ENCODE measurements at regions not wholly inside any gene's neighbourhood (a gene's known extent, or its start where the extent isn't known, plus 50 kb on each side); places are given as distances from the start of the nearest gene placed in this dataset.
A peak's percentile ranks its signal among the peaks of the same experiment; 100 is the strongest.

GRCh38 chr11:70719516-70719915 lies 321.2 kb downstream of the CTTN start:
- 78% methylated on average over 11 of the region's 11 CpGs for WGBS
- Histone ChIP-seq H3K36me3 (ENCODE audit: insufficient read depth) (no peaks in the 10 kb centered on the region), H3K4me3 (ENCODE audit: low read depth, low read length) (no peak overlapping the region)

DNA sequence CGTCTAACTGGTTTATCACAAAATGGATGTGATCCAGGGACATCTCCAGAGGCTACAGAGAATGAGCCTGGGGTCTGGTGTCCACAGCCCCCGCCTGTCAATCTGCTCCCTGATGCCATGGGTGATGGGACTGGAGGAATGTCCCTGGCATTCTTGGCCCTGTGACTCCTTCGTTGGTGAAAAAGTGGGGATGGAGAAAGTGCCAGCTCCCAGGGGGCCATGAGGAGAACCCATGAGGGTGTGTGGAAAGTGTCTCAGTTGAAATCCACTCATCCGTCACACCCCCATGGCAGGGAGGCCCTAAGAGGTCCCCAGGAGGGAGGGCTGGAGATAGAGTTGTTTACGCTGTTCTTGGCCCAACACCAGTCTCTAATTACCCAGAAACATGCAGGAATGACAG lies 322.0 kb downstream of the CTTN start:
- Histone ChIP-seq H3K4me3 (ENCODE audit: low read depth, low read length) (no peak overlapping the region), H3K4me1 (ENCODE audit: insufficient read depth) (no peaks in the 10 kb centered on the region), H3K36me3 (ENCODE audit: insufficient read depth) (no peaks in the 10 kb centered on the region), H3K27ac (ENCODE audit: low read depth) (no peak overlapping the region)
- no peak for DNase-seq (ENCODE audit: extremely low spot score)
- 78% methylated on average over 5 of the region's 5 CpGs for WGBS

More at GRCh38 chr11:70719516-70719915, 321.2 kb downstream of the CTTN start:
- Histone ChIP-seq H3K27ac (ENCODE audit: low read depth) (no peak overlapping the region), H3K4me1 (ENCODE audit: insufficient read depth) (no peaks in the 10 kb centered on the region)
- DNase-seq (ENCODE audit: extremely low spot score): no peak

- Histone ChIP-seq H3K36me3 (ENCODE audit: insufficient read depth) (no peaks in the 10 kb centered on the region), H3K4me1 (ENCODE audit: insufficient read depth) (no peaks in the 10 kb centered on the region), H3K27ac (ENCODE audit: low read depth) (no peak overlapping the region), H3K4me3 (ENCODE audit: low read depth, low read length) (no peak overlapping the region)
- 83% methylated on average over 12 of the region's 12 CpGs for WGBS
- no peak for DNase-seq (ENCODE audit: extremely low spot score)
Measured at GRCh38 chr11:70721006-70721405, 322.7 kb downstream of the CTTN start.

DNA sequence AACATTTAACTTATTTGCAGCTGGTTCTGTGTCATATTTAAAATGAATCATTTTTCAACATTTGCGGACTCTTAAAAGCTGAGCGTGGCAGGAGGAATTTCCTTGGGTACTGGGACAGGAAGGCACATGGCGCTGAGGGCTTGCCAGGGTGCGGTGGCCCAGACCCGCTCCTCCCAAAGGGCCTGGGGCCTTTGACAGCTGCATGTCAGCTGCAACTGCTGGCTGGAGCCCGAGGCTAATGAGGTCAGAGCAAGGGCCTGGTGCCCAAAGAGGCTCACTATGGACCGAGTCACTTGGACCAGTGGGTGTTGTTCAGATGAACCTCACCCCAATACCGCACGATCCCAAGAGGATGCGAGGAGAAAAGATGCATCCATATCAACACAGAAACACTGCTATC lies 326.9 kb downstream of the CTTN start:
- WGBS: 85% methylated on average over 10 of the region's 10 CpGs
- Histone ChIP-seq H3K4me3 (ENCODE audit: low read depth, low read length) (no peak overlapping the region), H3K36me3 (ENCODE audit: insufficient read depth) (no peaks in the 10 kb centered on the region), H3K4me1 (ENCODE audit: insufficient read depth) (no peaks in the 10 kb centered on the region), H3K27ac (ENCODE audit: low read depth) (no peak overlapping the region)
- no peak for DNase-seq (ENCODE audit: extremely low spot score)

DNA sequence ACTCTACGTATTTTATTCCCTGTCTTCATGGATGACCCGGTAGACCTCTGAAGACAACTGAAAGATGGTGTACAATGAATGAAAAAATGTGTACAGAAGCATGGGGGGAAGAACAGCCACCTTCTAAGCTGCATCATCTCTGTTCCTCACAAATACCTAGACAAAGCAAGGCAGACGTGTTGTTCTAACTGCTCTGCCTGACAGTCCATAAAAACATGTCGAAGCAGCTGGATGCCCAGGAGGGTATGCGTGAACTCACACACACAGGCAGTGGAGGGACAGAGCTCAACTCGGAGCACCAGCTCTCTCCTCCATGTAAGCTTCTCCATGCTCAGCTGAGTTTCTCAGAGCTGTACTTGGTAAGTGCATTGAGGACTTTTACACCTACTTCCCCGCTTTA lies 327.4 kb downstream of the CTTN start:
- Histone ChIP-seq H3K4me3 (ENCODE audit: low read depth, low read length) (no peak overlapping the region), H3K36me3 (ENCODE audit: insufficient read depth) (no peaks in the 10 kb centered on the region), H3K27ac (ENCODE audit: low read depth) (no peak overlapping the region), H3K4me1 (ENCODE audit: insufficient read depth) (no peaks in the 10 kb centered on the region)
- 66% methylated on average over 7 of the region's 7 CpGs for WGBS
- DNase-seq (ENCODE audit: extremely low spot score): no peak

GRCh38 chr11:70727021-70727420 lies 328.7 kb downstream of the CTTN start:
- H3K4me1 ChIP-seq (ENCODE audit: insufficient read depth): no peaks in the 10 kb centered on the region
- WGBS: 94% methylated on average over 5 of the region's 5 CpGs

DNA sequence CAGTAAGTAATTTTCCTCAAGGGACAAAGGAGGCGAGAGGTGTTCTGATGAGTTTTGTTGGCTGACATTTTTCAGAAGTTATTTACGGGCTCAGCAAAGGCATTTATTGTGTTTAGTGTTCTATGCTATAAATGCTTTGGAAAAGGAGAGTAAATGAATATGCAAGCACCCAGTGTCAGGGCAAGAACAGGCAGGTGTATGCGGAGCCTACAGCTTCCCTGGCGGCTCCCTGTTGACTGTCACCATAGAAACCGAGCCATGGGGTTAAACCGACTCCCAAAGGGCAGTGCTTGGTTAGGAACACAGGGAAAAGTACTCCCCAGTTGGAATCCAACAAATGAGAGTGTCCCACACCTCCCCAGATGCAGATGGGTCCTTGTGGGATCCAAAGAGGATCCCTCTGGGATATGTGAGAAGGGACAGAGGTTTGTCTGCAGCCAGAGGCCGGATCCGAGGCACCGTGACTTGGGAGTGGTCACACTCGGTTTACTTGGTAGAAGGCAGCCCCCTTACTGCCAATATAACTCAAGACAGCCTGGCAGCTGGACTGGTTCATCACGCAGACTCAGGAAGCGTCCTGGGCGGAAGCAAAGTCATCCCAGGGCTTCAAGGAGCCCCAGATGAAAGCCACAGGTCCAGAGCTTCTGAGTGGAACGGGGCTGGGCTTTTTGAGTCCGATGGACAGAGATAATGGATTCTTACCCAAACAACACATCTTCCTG lies 329.7 kb downstream of the CTTN start:
- peak; percentile 23 for DNase-seq (ENCODE audit: extremely low spot score)

More at GRCh38 chr11:70727021-70727420, 328.7 kb downstream of the CTTN start:
- Histone ChIP-seq H3K4me3 (ENCODE audit: low read depth, low read length) (no peak overlapping the region), H3K27ac (ENCODE audit: low read depth) (no peak overlapping the region), H3K36me3 (ENCODE audit: insufficient read depth) (no peaks in the 10 kb centered on the region)
- DNase-seq (ENCODE audit: extremely low spot score): no peak

GRCh38 chr11:70729949-70730348 lies 331.6 kb downstream of the CTTN start:
- Histone ChIP-seq H3K4me1 (ENCODE audit: insufficient read depth) (no peaks in the 10 kb centered on the region), H3K27ac (ENCODE audit: low read depth) (no peak overlapping the region), H3K36me3 (ENCODE audit: insufficient read depth) (no peaks in the 10 kb centered on the region), H3K4me3 (ENCODE audit: low read depth, low read length) (no peak overlapping the region)
- WGBS: 87% methylated on average over 6 of the region's 6 CpGs
- no peak for DNase-seq (ENCODE audit: extremely low spot score)

More for the DNA sequence above, 329.7 kb downstream of the CTTN start:
- 51% methylated on average over 15 of the region's 15 CpGs for WGBS
- H3K4me1 ChIP-seq (ENCODE audit: insufficient read depth): no peaks in the 10 kb centered on the region
- H3K36me3 ChIP-seq (ENCODE audit: insufficient read depth): no peaks in the 10 kb centered on the region
- H3K4me3 ChIP-seq (ENCODE audit: low read depth, low read length): no peak overlapping the region
- H3K27ac ChIP-seq (ENCODE audit: low read depth): no peak overlapping the region

DNA sequence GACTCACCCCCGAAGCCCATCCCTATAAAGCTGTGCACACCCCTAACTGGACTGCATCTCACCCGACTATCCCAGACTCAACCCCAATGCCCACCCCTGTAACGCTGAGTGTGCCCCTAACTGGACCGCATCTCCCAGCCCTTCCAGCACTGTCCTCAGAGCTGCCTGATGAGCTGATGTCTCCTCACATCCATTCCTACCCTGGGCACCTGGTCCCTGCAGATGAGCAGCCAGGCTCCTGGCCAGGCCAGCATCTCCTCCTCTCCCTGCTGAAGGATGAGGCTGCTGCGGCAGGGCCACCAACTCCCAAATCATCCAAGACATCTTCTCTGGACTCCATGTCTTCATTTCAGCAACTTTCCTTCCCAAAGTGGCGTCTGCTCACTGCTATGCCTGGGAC lies 332.1 kb downstream of the CTTN start:
- Histone ChIP-seq H3K27ac (ENCODE audit: low read depth) (no peak overlapping the region), H3K4me1 (ENCODE audit: insufficient read depth) (no peaks in the 10 kb centered on the region), H3K4me3 (ENCODE audit: low read depth, low read length) (no peak overlapping the region), H3K36me3 (ENCODE audit: insufficient read depth) (no peaks in the 10 kb centered on the region)
- no peak for DNase-seq (ENCODE audit: extremely low spot score)
- 91% methylated on average over 6 of the region's 6 CpGs for WGBS

DNA sequence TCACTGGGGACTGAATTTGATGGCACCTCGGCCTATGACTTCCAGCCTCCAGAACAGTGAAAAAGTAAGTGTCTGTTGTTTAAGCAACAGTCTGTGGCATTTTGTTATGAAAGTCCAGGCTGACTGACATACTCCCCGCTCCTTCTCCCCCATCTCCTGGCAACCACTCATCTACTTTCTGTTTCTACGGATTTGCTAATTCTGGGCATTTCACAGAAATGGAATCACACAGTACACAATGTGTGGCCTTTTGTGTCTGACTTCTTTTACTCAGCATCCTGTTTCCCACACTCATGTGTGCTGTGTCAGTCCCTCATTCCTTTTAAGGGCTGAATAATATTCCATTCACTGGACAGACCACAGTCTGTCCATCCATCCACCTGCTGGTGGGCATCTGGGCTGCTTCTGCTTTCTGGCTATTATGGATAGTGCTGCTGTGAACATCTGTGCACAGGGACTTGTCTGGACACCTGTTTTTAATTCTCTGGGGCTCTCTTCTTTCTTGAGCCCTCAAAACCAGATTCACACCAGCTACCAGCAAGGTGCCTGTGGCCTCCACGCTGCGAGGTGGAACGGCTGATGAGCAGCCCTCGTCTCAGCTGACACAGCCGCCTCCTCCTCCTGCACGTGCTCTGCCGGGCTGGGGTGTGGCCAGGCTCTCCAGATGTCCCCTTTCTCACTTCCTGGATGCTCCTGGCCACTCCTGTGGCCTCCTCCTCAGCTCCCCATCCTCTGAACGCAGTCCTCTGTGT lies 333.1 kb downstream of the CTTN start:
- DNase-seq (ENCODE audit: extremely low spot score): no peak
- Histone ChIP-seq H3K36me3 (ENCODE audit: insufficient read depth) (no peaks in the 10 kb centered on the region), H3K27ac (ENCODE audit: low read depth) (no peak overlapping the region), H3K4me3 (ENCODE audit: low read depth, low read length) (no peak overlapping the region), H3K4me1 (ENCODE audit: insufficient read depth) (no peaks in the 10 kb centered on the region)
- WGBS: 75% methylated on average over 11 of the region's 11 CpGs

- Histone ChIP-seq H3K4me3 (ENCODE audit: low read depth, low read length) (no peak overlapping the region), H3K4me1 (ENCODE audit: insufficient read depth) (no peaks in the 10 kb centered on the region), H3K36me3 (ENCODE audit: insufficient read depth) (no peaks in the 10 kb centered on the region), H3K27ac (ENCODE audit: low read depth) (no peak overlapping the region)
- no peak for DNase-seq (ENCODE audit: extremely low spot score)
- WGBS: 84% methylated on average over 14 of the region's 14 CpGs
Measured at GRCh38 chr11:70732023-70732880, 333.9 kb downstream of the CTTN start.

- Histone ChIP-seq H3K27ac (ENCODE audit: low read depth) (no peak overlapping the region), H3K4me3 (ENCODE audit: low read depth, low read length) (no peak overlapping the region), H3K4me1 (ENCODE audit: insufficient read depth) (no peaks in the 10 kb centered on the region), H3K36me3 (ENCODE audit: insufficient read depth) (no peaks in the 10 kb centered on the region)
- DNase-seq (ENCODE audit: extremely low spot score): no peak
- 87% methylated on average over 16 of the region's 16 CpGs for WGBS
Measured at GRCh38 chr11:70732881-70733196, 334.5 kb downstream of the CTTN start.

GRCh38 chr11:70733327-70734325 lies 335.3 kb downstream of the CTTN start:
- Histone ChIP-seq H3K4me3 (ENCODE audit: low read depth, low read length) (no peak overlapping the region), H3K36me3 (ENCODE audit: insufficient read depth) (no peaks in the 10 kb centered on the region), H3K27ac (ENCODE audit: low read depth) (no peak overlapping the region), H3K4me1 (ENCODE audit: insufficient read depth) (no peaks in the 10 kb centered on the region)
- DNase-seq (ENCODE audit: extremely low spot score): no peak
- WGBS: 87% methylated on average over 21 of the region's 21 CpGs
